ENCODE measurements at regions not wholly inside any gene's neighbourhood (a gene's known extent, or its start where the extent isn't known, plus 50 kb on each side); places are given as distances from the start of the nearest gene placed in this dataset.

- no peak for TF ChIP-seq TAF1 (IDR thresholded peaks at IDR 0.05; ENCODE audit: low read depth, low read length)
- TF ChIP-seq CREB1 (IDR thresholded peaks at IDR 0.05), result no peak
- no peak for TF ChIP-seq CTCF (IDR thresholded peaks at IDR 0.05; ENCODE audit: control extremely low read depth in 1 of 3, insufficient read depth in 1 of 3, low read depth in 1 of 3, low read length in 3 of 3)
- TF ChIP-seq EZH2 (IDR thresholded peaks at IDR 0.05; ENCODE audit: low read depth, low read length, severe bottlenecking), result no peak
- TF ChIP-seq SP1 (IDR thresholded peaks at IDR 0.05; ENCODE audit: low read depth, low read length), result no peak
- no peak for TF ChIP-seq POLR2A (IDR thresholded peaks at IDR 0.05; ENCODE audit: control extremely low read depth in 1 of 2, low read depth in 2 of 2, low read length in 2 of 2)
- no peak for TF ChIP-seq RFX5 (IDR thresholded peaks at IDR 0.05; ENCODE audit: borderline replicate concordance, low read depth, low read length)
- TF ChIP-seq GABPA (IDR thresholded peaks at IDR 0.05; ENCODE audit: borderline replicate concordance, insufficient read depth, low read length), result no peak
- TF ChIP-seq USF2 (IDR thresholded peaks at IDR 0.05; ENCODE audit: low read length), result no peak
- no peak for TF ChIP-seq CHD7 (IDR thresholded peaks at IDR 0.05; ENCODE audit: insufficient replicate concordance, low read length)
- TF ChIP-seq CBX5 (IDR thresholded peaks at IDR 0.05; ENCODE audit: low read depth, low read length), result no peak
Observed at GRCh38 chr12:127051139-127051538, 1215.8 kb upstream of the TMEM132C start.
